ENCODE measurements at regions not wholly inside any gene's neighbourhood (a gene's known extent, or its start where the extent isn't known, plus 50 kb on each side); places are given as distances from the start of the nearest gene placed in this dataset.
A peak's percentile ranks its signal among the peaks of the same experiment; 100 is the strongest.

- Histone ChIP-seq H3K9ac (ENCODE audit: low read length) (no peak overlapping the region), H3K9me3 (ENCODE audit: control insufficient read depth, low read length) (no peaks in the 10 kb centered on the region), H3K36me3 (ENCODE audit: control insufficient read depth, insufficient read depth, low read length, severe bottlenecking) (no peaks in the 10 kb centered on the region), H3K27me3 (replicated peaks; ENCODE audit: control insufficient read depth, insufficient read depth, low read length) (no peaks in the 10 kb centered on the region), H3K4me3 (ENCODE audit: low read length) (no peak overlapping the region), H3K4me1 (ENCODE audit: control insufficient read depth, insufficient read depth, low read length) (no peaks in the 10 kb centered on the region)
- DNase-seq (ENCODE audit: low read depth), result no peak
Measured at GRCh38 chr3:76820481-76820880, 219.4 kb upstream of the ROBO2 start.

GRCh38 chr3:76824658-76825240, 215.2 kb upstream of the ROBO2 start:
- DNase-seq (ENCODE audit: low read depth), result no peak
- Histone ChIP-seq H3K4me1 (ENCODE audit: control insufficient read depth, insufficient read depth, low read length) (no peaks in the 10 kb centered on the region), H3K9ac (ENCODE audit: low read length) (no peak overlapping the region), H3K9me3 (ENCODE audit: control insufficient read depth, low read length) (no peaks in the 10 kb centered on the region), H3K4me3 (ENCODE audit: low read length) (no peak overlapping the region), H3K27me3 (replicated peaks; ENCODE audit: control insufficient read depth, insufficient read depth, low read length) (no peaks in the 10 kb centered on the region), H3K36me3 (ENCODE audit: control insufficient read depth, insufficient read depth, low read length, severe bottlenecking) (no peaks in the 10 kb centered on the region)

GRCh38 chr3:76826861-76827260, 213.0 kb upstream of the ROBO2 start:
- Histone ChIP-seq H3K36me3 (ENCODE audit: control insufficient read depth, insufficient read depth, low read length, severe bottlenecking) (no peaks in the 10 kb centered on the region), H3K27me3 (replicated peaks; ENCODE audit: control insufficient read depth, insufficient read depth, low read length) (no peaks in the 10 kb centered on the region), H3K9ac (ENCODE audit: low read length) (no peak overlapping the region), H3K9me3 (ENCODE audit: control insufficient read depth, low read length) (no peaks in the 10 kb centered on the region), H3K4me3 (ENCODE audit: low read length) (no peak overlapping the region), H3K4me1 (ENCODE audit: control insufficient read depth, insufficient read depth, low read length) (no peaks in the 10 kb centered on the region)
- DNase-seq (ENCODE audit: low read depth), result no peak

GRCh38 chr3:76827701-76828226, 212.1 kb upstream of the ROBO2 start:
- Histone ChIP-seq H3K36me3 (ENCODE audit: control insufficient read depth, insufficient read depth, low read length, severe bottlenecking) (no peaks in the 10 kb centered on the region), H3K9ac (ENCODE audit: low read length) (no peak overlapping the region), H3K4me1 (ENCODE audit: control insufficient read depth, insufficient read depth, low read length) (no peaks in the 10 kb centered on the region), H3K27me3 (replicated peaks; ENCODE audit: control insufficient read depth, insufficient read depth, low read length) (no peaks in the 10 kb centered on the region), H3K4me3 (ENCODE audit: low read length) (no peak overlapping the region), H3K9me3 (ENCODE audit: control insufficient read depth, low read length) (no peaks in the 10 kb centered on the region)
- no peak for DNase-seq (ENCODE audit: low read depth)

- Histone ChIP-seq H3K9me3 (ENCODE audit: control insufficient read depth, low read length) (peaks cover 2% of the 10 kb centered on the region), H3K27me3 (replicated peaks; ENCODE audit: control insufficient read depth, insufficient read depth, low read length) (no peaks in the 10 kb centered on the region), H3K9ac (ENCODE audit: low read length) (no peak overlapping the region), H3K4me3 (ENCODE audit: low read length) (no peak overlapping the region), H3K4me1 (ENCODE audit: control insufficient read depth, insufficient read depth, low read length) (no peaks in the 10 kb centered on the region), H3K36me3 (ENCODE audit: control insufficient read depth, insufficient read depth, low read length, severe bottlenecking) (no peaks in the 10 kb centered on the region)
- no peak for DNase-seq (ENCODE audit: low read depth)
Measured at GRCh38 chr3:76834657-76835056, 205.2 kb upstream of the ROBO2 start.

GRCh38 chr3:76841747-76842146, 198.2 kb upstream of the ROBO2 start:
- Histone ChIP-seq H3K9ac (ENCODE audit: low read length) (no peak overlapping the region), H3K4me1 (ENCODE audit: control insufficient read depth, insufficient read depth, low read length) (no peaks in the 10 kb centered on the region), H3K4me3 (ENCODE audit: low read length) (no peak overlapping the region), H3K27me3 (replicated peaks; ENCODE audit: control insufficient read depth, insufficient read depth, low read length) (no peaks in the 10 kb centered on the region), H3K36me3 (ENCODE audit: control insufficient read depth, insufficient read depth, low read length, severe bottlenecking) (no peaks in the 10 kb centered on the region), H3K9me3 (ENCODE audit: control insufficient read depth, low read length) (peaks cover 5% of the 10 kb centered on the region)
- DNase-seq (ENCODE audit: low read depth), result no peak

GRCh38 chr3:76842216-76842615, 197.7 kb upstream of the ROBO2 start:
- no peak overlapping the region for H3K4me3 ChIP-seq (ENCODE audit: low read length)
- no peaks in the 10 kb centered on the region for H3K27me3 ChIP-seq (replicated peaks; ENCODE audit: control insufficient read depth, insufficient read depth, low read length)
- no peaks in the 10 kb centered on the region for H3K4me1 ChIP-seq (ENCODE audit: control insufficient read depth, insufficient read depth, low read length)
- no peak overlapping the region for H3K9ac ChIP-seq (ENCODE audit: low read length)
- peaks cover 5% of the 10 kb centered on the region for H3K9me3 ChIP-seq (ENCODE audit: control insufficient read depth, low read length)
- DNase-seq (ENCODE audit: low read depth), result no peak
- H3K36me3 ChIP-seq (ENCODE audit: control insufficient read depth, insufficient read depth, low read length, severe bottlenecking), result no peaks in the 10 kb centered on the region

GRCh38 chr3:76855451-76855850, 184.4 kb upstream of the ROBO2 start:
- Histone ChIP-seq H3K9ac (ENCODE audit: low read length) (no peak overlapping the region), H3K27me3 (replicated peaks; ENCODE audit: control insufficient read depth, insufficient read depth, low read length) (no peaks in the 10 kb centered on the region), H3K36me3 (ENCODE audit: control insufficient read depth, insufficient read depth, low read length, severe bottlenecking) (no peaks in the 10 kb centered on the region), H3K9me3 (ENCODE audit: control insufficient read depth, low read length) (no peaks in the 10 kb centered on the region), H3K4me3 (ENCODE audit: low read length) (no peak overlapping the region), H3K4me1 (ENCODE audit: control insufficient read depth, insufficient read depth, low read length) (no peaks in the 10 kb centered on the region)
- no peak for DNase-seq (ENCODE audit: low read depth)

GRCh38 chr3:76859596-76859995, 180.3 kb upstream of the ROBO2 start:
- no peaks in the 10 kb centered on the region for H3K36me3 ChIP-seq (ENCODE audit: control insufficient read depth, insufficient read depth, low read length, severe bottlenecking)
- peak; percentile 7 for DNase-seq (ENCODE audit: low read depth)
- no peak overlapping the region for H3K4me3 ChIP-seq (ENCODE audit: low read length)
- H3K9me3 ChIP-seq (ENCODE audit: control insufficient read depth, low read length), result no peaks in the 10 kb centered on the region
- H3K27me3 ChIP-seq (replicated peaks; ENCODE audit: control insufficient read depth, insufficient read depth, low read length), result no peaks in the 10 kb centered on the region
- H3K9ac ChIP-seq (ENCODE audit: low read length), result no peak overlapping the region
- no peaks in the 10 kb centered on the region for H3K4me1 ChIP-seq (ENCODE audit: control insufficient read depth, insufficient read depth, low read length)

GRCh38 chr3:76864355-76864754, 175.5 kb upstream of the ROBO2 start:
- H3K4me1 ChIP-seq (ENCODE audit: control insufficient read depth, insufficient read depth, low read length), result no peaks in the 10 kb centered on the region
- no peaks in the 10 kb centered on the region for H3K27me3 ChIP-seq (replicated peaks; ENCODE audit: control insufficient read depth, insufficient read depth, low read length)
- no peak for DNase-seq (ENCODE audit: low read depth)
- no peaks in the 10 kb centered on the region for H3K36me3 ChIP-seq (ENCODE audit: control insufficient read depth, insufficient read depth, low read length, severe bottlenecking)
- H3K4me3 ChIP-seq (ENCODE audit: low read length), result no peak overlapping the region
- no peaks in the 10 kb centered on the region for H3K9me3 ChIP-seq (ENCODE audit: control insufficient read depth, low read length)
- H3K9ac ChIP-seq (ENCODE audit: low read length), result no peak overlapping the region

- no peaks in the 10 kb centered on the region for H3K36me3 ChIP-seq (ENCODE audit: control insufficient read depth, insufficient read depth, low read length, severe bottlenecking)
- H3K9ac ChIP-seq (ENCODE audit: low read length), result no peak overlapping the region
- no peaks in the 10 kb centered on the region for H3K27me3 ChIP-seq (replicated peaks; ENCODE audit: control insufficient read depth, insufficient read depth, low read length)
- DNase-seq (ENCODE audit: low read depth), result no peak
- no peaks in the 10 kb centered on the region for H3K4me1 ChIP-seq (ENCODE audit: control insufficient read depth, insufficient read depth, low read length)
- no peaks in the 10 kb centered on the region for H3K9me3 ChIP-seq (ENCODE audit: control insufficient read depth, low read length)
- no peak overlapping the region for H3K4me3 ChIP-seq (ENCODE audit: low read length)
Measured at GRCh38 chr3:76866729-76867408, 173.0 kb upstream of the ROBO2 start.
